Peyer's patch (tissue), 4 donors: ENCODE measurements at regions not wholly inside any gene's neighbourhood (a gene's known extent, or its start where the extent isn't known, plus 50 kb on each side); places are given as distances from the start of the nearest gene placed in this dataset.

Experiments
- DNase-seq, 3 donors: peaks; one replicate each; pipeline ENCODE4 v3.0.0-alpha.2; 2017 to 2019
- H3K27ac ChIP-seq, 4 donors: fragments of 200-600 bp; sonication (generic); one replicate each; pipeline ENCODE4 v1.5.1; 2016 to 2019
- H3K27me3 ChIP-seq, 2 donors: fragments of 200-600 bp; sonication (generic); one replicate each; pipeline ENCODE4 v1.5.1; 2019
- H3K36me3 ChIP-seq, 3 donors: fragments of 200-600 bp; sonication (generic); one replicate each; pipeline ENCODE4 v1.5.1; 2016 to 2019
- H3K4me1 ChIP-seq, 4 donors: fragments of 200-600 bp; sonication (generic); one replicate each; pipeline ENCODE4 v1.5.1; 2016 to 2019
- H3K4me3 ChIP-seq, 4 donors: fragments of 200-600 bp; sonication (generic); 1 replicate in 3 of 4; 2 replicates in 1 of 4; pipeline ENCODE4 v1.5.1; 2016 to 2019; ENCODE audit warnings: mild to moderate bottlenecking in 1 of 4
- H3K9me3 ChIP-seq, 4 donors: fragments of 200-600 bp; sonication (generic); one replicate each; pipeline ENCODE4 v1.5.1; 2016 to 2019; ENCODE audit warnings: mild to moderate bottlenecking in 1 of 4
- POLR2A ChIP-seq, 2 donors: fragments of 450-650 bp; IDR thresholded peaks; one replicate each; pipeline ENCODE4 v1.5.1; 2017; ENCODE audit warnings: antibody characterized with exemption in 2 of 2, mild to moderate bottlenecking in 2 of 2, moderate library complexity in 2 of 2
- TF ChIP-seq, protein P1 (sequence below), 6 experiments: fragments of 450-650 bp in 4 of 6; fragments of 200-600 bp in 2 of 6; sonication (generic) in 1 of 6; IDR thresholded peaks; one replicate each; pipeline ENCODE4 v1.5.1; 2017 to 2019; ENCODE audit warnings: antibody characterized with exemption in 6 of 6, mild to moderate bottlenecking in 3 of 6, moderate library complexity in 1 of 6

DNA sequence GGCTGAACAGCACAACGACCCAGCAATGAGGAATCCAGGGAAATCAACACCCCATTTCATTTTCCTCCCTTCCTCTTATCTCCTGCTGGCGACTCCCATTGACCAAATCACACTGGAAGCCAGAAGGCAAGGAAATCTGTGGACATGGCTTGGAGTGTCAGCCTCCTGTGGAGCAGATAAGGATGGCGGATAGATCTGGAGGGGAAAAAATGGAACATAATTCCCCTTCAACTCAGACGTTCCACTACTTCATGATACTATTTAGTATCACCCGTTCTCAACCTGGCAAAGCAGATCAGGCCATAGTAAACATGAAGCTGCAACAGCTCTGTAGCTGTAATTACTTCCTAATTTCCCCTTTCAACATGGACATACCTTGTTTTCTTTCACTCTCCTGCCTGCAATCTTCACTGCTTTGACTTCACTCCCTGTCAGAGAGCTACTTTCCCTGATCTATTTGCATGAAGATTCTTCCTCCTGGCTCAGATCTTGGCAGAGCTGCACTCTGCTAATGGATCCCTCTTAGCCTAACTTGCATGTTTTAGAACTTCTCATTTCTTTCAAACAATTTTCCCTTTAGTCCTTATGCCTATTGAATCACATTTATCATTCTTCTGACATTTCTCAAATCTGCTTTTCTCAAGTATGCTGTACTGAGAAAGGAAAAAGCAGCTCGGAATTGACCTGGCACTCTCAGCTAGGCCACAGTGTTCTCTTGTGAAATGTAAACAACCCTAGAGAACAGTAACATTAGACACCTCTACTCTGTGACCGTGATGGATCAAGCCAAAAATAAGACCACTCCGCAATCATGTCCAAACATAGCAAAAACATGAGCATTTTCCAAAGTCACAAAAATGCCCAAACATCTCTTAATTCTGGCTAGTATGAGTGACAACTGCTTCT lies 135.1 kb downstream of the ETNK1 start:
- H3K27me3 ChIP-seq, result no peaks in the 10 kb centered on the region
- DNase-seq, result no peak
- no peaks in the 10 kb centered on the region for H3K9me3 ChIP-seq
- no peaks in the 10 kb centered on the region for H3K36me3 ChIP-seq
- H3K27ac ChIP-seq, result peak overlapping the region; percentile 8 to 63 (median 22)
- TF ChIP-seq, protein P1, sequence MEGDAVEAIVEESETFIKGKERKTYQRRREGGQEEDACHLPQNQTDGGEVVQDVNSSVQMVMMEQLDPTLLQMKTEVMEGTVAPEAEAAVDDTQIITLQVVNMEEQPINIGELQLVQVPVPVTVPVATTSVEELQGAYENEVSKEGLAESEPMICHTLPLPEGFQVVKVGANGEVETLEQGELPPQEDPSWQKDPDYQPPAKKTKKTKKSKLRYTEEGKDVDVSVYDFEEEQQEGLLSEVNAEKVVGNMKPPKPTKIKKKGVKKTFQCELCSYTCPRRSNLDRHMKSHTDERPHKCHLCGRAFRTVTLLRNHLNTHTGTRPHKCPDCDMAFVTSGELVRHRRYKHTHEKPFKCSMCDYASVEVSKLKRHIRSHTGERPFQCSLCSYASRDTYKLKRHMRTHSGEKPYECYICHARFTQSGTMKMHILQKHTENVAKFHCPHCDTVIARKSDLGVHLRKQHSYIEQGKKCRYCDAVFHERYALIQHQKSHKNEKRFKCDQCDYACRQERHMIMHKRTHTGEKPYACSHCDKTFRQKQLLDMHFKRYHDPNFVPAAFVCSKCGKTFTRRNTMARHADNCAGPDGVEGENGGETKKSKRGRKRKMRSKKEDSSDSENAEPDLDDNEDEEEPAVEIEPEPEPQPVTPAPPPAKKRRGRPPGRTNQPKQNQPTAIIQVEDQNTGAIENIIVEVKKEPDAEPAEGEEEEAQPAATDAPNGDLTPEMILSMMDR (IDR thresholded peaks at IDR 0.05), result no peak
- no peak for TF ChIP-seq POLR2A (IDR thresholded peaks at IDR 0.05)
- no peak overlapping the region for H3K4me3 ChIP-seq
- H3K4me1 ChIP-seq, result no peaks in the 10 kb centered on the region

DNA sequence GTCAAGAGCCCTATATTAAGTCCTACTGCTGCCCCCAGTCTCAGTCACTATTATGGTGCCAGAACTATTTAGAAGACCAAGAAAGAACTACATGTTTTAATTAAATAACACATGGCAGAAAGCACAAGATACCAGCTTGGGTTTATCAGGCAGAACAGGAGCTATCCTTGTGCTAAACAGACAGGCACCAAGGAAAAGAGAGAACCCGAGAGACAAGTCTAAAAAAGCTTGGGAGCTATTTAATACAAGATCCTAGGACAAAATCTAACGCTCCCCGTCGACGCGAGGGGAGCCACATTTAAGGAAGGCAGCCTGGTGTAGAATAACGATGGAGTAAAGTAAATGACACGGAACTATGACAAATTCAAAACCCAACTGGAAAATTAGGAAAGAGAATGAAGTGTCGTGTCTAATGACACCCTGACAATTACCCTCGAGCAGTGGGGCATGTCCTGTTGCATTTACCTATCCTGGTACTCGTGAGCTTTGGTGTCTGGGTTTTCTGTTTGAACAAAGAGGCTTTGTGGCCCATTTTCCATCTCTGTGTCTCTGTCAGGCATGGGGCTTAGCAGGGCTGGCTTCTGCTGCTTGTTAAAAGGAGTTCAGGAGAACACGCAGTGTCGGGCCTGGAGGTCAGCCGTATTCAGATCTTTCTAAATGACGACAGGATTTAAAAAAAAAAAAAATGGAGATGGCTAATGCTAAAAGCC lies 140.6 kb downstream of the ETNK1 start:
- no peaks in the 10 kb centered on the region for H3K36me3 ChIP-seq
- H3K27ac ChIP-seq, result no peak overlapping the region

DNA sequence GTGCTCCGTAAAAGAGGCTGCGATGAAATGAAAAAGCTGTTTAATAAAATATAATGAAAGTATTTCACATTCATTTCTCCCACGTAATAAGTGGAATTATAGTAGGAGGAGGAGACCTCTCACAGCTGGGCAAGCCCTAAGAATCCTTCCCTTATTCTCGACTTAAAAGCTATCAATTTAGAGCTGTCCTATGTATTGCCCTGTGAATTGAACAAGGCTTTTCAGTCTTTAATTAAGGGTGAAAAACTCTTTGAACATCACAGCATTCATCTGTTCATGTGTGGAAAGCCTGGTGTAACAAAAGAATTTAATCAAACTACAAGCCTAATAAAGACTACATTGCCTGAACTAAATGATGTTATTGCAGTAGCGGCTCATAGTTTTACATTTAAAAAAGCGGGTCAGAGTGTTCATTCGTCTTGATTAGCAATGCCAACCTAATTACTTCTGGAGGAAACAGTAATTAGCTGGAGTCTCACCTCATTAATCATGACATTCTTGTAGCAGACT lies 142.0 kb downstream of the ETNK1 start:
- Histone ChIP-seq H3K9me3 (no peaks in the 10 kb centered on the region), H3K4me1 (no peaks in the 10 kb centered on the region), H3K27ac (no peak overlapping the region), H3K36me3 (no peaks in the 10 kb centered on the region), H3K27me3 (no peaks in the 10 kb centered on the region), H3K4me3 (no peak overlapping the region)
- no peak for DNase-seq
- TF ChIP-seq, protein P1 (IDR thresholded peaks at IDR 0.05), result no peak
- TF ChIP-seq POLR2A (IDR thresholded peaks at IDR 0.05), result no peak

More for the DNA sequence above, 140.6 kb downstream of the ETNK1 start:
- no peak for TF ChIP-seq POLR2A (IDR thresholded peaks at IDR 0.05)
- TF ChIP-seq, protein P1 (IDR thresholded peaks at IDR 0.05), result no peak
- H3K4me3 ChIP-seq, result no peak overlapping the region
- H3K9me3 ChIP-seq, result no peaks in the 10 kb centered on the region
- no peaks in the 10 kb centered on the region for H3K27me3 ChIP-seq
- H3K4me1 ChIP-seq, result no peaks in the 10 kb centered on the region
- DNase-seq, result no peak

DNA sequence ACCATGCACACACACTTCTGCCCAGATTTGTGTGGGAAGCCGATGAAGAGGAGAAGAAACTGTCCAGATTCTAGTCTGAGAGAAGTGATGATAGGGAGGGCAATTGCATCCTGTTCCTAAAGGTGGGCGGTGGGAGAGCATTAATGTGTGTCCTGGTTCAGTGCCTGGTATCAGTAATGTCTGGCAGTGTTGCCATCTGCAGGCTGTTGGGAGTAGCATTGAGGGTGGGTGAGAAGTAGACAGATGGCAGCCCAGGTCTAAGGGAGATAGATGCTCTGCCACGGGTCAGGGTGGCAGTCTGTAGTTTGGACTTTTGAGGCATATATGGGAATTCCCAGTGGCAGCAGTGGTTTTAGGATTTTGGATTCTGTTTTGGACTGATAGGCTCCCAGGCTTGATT lies 156.4 kb downstream of the ETNK1 start:
- H3K4me3 ChIP-seq, result no peak overlapping the region
- H3K36me3 ChIP-seq, result no peaks in the 10 kb centered on the region
- TF ChIP-seq, protein P1 (IDR thresholded peaks at IDR 0.05), result no peak
- TF ChIP-seq POLR2A (IDR thresholded peaks at IDR 0.05), result no peak
- no peak overlapping the region for H3K27ac ChIP-seq
- no peaks in the 10 kb centered on the region for H3K4me1 ChIP-seq
- no peak for DNase-seq
- H3K9me3 ChIP-seq, result no peaks in the 10 kb centered on the region
- no peaks in the 10 kb centered on the region for H3K27me3 ChIP-seq

DNA sequence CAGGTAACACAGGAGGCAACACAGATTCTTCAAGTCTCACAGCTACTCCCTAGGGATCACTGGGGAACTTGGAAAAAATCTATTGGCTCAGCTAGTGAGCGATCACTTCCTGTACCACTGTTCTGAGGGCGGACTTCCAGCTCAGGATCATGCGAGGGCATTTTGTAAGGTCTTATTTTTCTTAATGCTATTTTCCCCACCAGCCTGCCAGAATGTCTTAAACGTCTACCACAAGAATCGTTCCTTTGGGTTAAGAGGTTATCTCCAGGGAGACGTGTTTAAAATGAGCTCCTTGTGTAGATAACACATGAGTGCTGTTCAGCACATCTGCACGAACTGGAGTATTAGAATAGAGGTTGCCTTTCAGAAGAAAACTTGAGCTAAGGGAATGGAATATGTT lies 162.6 kb downstream of the ETNK1 start:
- no peak for TF ChIP-seq POLR2A (IDR thresholded peaks at IDR 0.05)
- TF ChIP-seq, protein P1 (IDR thresholded peaks at IDR 0.05), result no peak

More for the DNA sequence above, 162.6 kb downstream of the ETNK1 start:
- H3K36me3 ChIP-seq, result no peaks in the 10 kb centered on the region
- H3K27ac ChIP-seq, result no peak overlapping the region
- H3K4me3 ChIP-seq, result no peak overlapping the region
- H3K27me3 ChIP-seq, result no peaks in the 10 kb centered on the region
- DNase-seq, result no peak
- no peaks in the 10 kb centered on the region for H3K4me1 ChIP-seq
- no peaks in the 10 kb centered on the region for H3K9me3 ChIP-seq
